ENCODE measurements at regions not wholly inside any gene's neighbourhood (a gene's known extent, or its start where the extent isn't known, plus 50 kb on each side); places are given as distances from the start of the nearest gene placed in this dataset.
"Not testable (repeated sequence)": the region's sequence is repeated elsewhere in the genome, so short reads cannot be mapped to it uniquely, and the experiment has no call there.

- Histone ChIP-seq H3K27me3 (ENCODE audit: control insufficient read depth, insufficient read depth, low read length) (no peaks in the 10 kb centered on the region), H3K36me3 (ENCODE audit: control insufficient read depth, insufficient read depth, low read length) (no peaks in the 10 kb centered on the region), H3K4me3 (ENCODE audit: low read depth, low read length) (no peak overlapping the region)
- DNase-seq (ENCODE audit: low read depth) = no peak
- no peak for TF ChIP-seq CTCF (IDR thresholded peaks at IDR 0.05; ENCODE audit: insufficient read depth, low read length, poor library complexity, severe bottlenecking)
Measured at GRCh38 chr10:25869067-25869591, 64.9 kb upstream of the MYO3A start.

DNA sequence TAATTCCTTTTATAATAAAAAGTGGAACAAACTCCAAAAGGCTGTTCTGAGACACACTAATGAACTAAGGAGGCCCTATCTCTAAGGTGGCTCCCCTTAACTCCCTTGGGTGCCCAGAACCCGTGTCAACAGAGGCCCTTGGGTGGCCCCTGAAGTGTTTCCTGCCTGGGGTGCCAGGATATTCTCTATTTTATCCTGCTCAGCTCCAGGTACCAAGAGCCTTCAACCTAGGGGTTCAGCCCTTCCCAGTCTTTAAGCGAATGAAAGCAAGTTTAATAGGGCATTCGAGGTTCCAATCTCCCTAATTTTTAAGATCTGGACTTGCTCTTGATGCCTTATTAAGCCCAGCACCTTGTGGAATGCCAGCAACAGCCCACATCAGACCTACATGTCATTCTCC is 64.4 kb upstream of the MYO3A start:
- H3K27me3 ChIP-seq (ENCODE audit: control insufficient read depth, insufficient read depth, low read length) = no peaks in the 10 kb centered on the region
- TF ChIP-seq CTCF (IDR thresholded peaks at IDR 0.05; ENCODE audit: insufficient read depth, low read length, poor library complexity, severe bottlenecking) = no peak
- no peak overlapping the region for H3K4me3 ChIP-seq (ENCODE audit: low read depth, low read length)
- no peak for DNase-seq (ENCODE audit: low read depth)
- H3K36me3 ChIP-seq (ENCODE audit: control insufficient read depth, insufficient read depth, low read length) = no peaks in the 10 kb centered on the region

DNA sequence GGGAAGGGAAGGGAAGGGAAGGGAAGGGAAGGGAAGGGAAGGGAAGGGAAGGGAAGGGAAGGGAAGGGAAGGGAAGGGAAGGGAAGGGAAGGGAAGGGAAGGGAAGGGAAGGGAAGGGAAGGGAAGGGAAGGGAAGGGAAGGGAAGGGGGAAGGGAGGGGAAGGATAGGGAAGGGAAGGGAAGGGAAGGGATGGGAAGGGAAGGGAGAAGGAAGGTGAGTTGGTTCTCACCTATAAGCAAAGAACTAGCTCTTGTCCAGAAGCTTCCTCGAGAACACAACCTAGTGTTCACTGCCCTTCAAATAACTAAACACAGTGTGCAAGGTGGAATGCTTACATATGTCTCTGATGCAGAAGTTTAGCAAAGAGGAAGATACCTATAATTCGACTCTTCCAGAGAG is 59.6 kb upstream of the MYO3A start:
- not testable (repeated sequence) for DNase-seq (ENCODE audit: low read depth); H3K4me3 ChIP-seq (ENCODE audit: low read depth, low read length); H3K36me3 ChIP-seq (ENCODE audit: control insufficient read depth, insufficient read depth, low read length); H3K27me3 ChIP-seq (ENCODE audit: control insufficient read depth, insufficient read depth, low read length)

DNA sequence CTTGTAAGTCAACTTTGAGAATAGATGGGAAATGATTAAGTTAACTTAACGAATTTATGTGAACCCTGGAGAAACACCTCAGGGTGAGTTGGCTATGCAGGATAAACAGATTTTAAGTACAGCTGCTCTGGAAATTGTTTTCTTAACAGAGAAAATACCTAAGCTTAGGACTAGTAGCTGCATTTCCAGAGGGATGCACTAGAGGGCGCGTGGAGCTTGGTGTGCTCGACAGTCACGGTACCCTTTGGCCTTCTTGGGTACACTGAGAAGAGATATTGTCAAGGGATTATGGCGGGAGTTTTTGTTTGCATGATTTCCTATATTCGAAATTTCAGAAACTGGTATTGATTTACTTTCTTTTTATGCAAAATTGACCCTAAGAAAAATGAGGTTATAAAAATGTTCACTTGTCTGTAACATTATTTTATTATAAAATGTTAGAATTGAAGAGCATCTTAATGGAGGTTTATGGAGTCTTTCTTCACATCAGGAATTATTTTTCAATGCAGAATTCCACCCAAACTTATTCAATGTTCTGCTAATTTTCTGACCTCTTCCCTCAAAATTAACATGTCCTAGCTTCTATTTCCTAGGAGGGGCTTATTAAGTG is 58.4 kb upstream of the MYO3A start:
- Histone ChIP-seq H3K36me3 (ENCODE audit: control insufficient read depth, insufficient read depth, low read length) (no peaks in the 10 kb centered on the region), H3K27me3 (ENCODE audit: control insufficient read depth, insufficient read depth, low read length) (no peaks in the 10 kb centered on the region), H3K4me3 (ENCODE audit: low read depth, low read length) (no peak overlapping the region)
- DNase-seq (ENCODE audit: low read depth) = peak; percentile 31
- peak; percentile 98 for TF ChIP-seq CTCF (IDR thresholded peaks at IDR 0.05; ENCODE audit: insufficient read depth, low read length, poor library complexity, severe bottlenecking)

DNA sequence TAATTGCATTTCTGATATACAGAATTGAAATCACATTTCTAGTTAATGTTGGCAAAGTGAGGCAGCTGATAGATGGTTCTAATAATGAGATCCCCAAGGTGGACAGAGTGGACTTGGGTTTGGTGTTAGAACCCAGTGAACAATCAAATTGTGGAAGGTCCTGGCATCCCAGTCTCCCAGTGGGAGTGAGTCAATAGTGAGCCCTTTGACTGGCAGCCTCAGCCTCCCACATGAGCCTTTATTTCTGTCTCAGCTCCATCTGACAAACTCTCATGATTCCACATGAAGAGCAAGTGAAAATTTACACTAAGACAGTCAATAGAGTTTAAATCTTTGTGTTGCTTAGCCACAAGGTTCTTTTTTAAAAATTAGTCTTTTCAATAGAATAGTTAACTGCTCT is 56.7 kb upstream of the MYO3A start:
- no peaks in the 10 kb centered on the region for H3K27me3 ChIP-seq (ENCODE audit: control insufficient read depth, insufficient read depth, low read length)
- no peak for TF ChIP-seq CTCF (IDR thresholded peaks at IDR 0.05; ENCODE audit: insufficient read depth, low read length, poor library complexity, severe bottlenecking)
- no peaks in the 10 kb centered on the region for H3K36me3 ChIP-seq (ENCODE audit: control insufficient read depth, insufficient read depth, low read length)
- no peak overlapping the region for H3K4me3 ChIP-seq (ENCODE audit: low read depth, low read length)
- no peak for DNase-seq (ENCODE audit: low read depth)

Measured in kidney epithelial cell (primary cell).